ENCODE measurements at regions not wholly inside any gene's neighbourhood (a gene's known extent, or its start where the extent isn't known, plus 50 kb on each side); places are given as distances from the start of the nearest gene placed in this dataset.

- DNase-seq = no peak
Observed at GRCh38 chr7:21030237-21030871, 243.7 kb upstream of the SP8 start.

DNA sequence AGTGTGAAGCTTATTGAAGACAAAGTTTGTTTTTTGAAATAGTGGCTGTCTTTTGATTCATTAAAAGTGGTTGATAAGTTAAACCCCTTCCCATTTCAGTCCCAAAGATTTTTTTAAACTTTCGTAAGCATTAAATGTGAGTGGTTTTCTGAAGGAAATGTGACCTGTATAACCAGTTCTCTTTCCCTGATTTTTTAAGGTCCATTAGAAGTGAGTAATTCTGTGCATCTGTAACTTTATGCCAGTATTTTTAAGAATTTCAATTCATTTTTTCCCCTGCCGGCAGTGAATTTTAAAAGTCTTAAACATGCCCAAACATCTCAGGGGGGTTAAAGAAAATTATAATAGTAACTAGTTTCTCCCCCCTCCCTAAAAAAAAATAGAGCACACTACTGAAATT lies 254.6 kb upstream of the SP8 start:
- DNase-seq = no peak

DNA sequence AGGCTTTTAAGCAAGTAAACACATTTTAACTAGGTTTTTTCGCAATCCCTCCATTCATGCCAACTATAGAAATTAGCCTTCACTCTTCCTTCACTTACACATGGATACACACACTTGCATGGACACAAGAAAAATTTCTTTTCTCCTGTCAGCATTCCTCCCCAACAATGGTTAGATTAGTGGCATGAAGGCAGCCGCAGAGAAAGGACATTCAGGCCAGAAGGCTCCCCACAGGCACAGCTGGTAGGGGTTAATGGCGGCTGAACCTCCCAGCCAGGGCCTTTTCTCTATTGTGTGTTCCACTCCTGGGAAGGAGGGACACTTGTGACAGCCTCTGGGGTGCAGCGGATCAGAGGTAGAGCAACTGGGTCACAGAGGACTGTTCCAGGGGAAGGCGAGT lies 255.0 kb upstream of the SP8 start:
- DNase-seq = no peak

DNA sequence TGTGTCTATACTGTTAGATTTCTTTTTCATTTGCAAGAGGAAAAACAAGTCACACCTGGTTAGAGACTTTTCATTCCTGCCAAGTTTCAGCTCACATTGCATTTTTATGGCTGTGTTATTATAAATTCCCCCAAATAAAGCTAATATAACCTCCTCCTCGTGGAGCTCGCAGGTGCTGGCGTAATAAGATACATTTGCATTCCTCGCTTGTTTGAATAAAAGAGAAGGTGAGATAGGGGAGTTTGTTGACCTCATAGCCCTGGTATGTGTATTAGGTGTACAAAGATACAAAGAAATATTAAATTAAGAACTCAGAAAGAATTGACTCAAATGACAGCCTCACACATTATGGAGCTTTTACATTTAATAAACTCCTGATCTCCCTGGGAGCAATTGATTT lies 257.7 kb upstream of the SP8 start:
- DNase-seq = no peak

- no peak for DNase-seq
Observed at GRCh38 chr7:21044913-21045568, 258.4 kb upstream of the SP8 start.

DNA sequence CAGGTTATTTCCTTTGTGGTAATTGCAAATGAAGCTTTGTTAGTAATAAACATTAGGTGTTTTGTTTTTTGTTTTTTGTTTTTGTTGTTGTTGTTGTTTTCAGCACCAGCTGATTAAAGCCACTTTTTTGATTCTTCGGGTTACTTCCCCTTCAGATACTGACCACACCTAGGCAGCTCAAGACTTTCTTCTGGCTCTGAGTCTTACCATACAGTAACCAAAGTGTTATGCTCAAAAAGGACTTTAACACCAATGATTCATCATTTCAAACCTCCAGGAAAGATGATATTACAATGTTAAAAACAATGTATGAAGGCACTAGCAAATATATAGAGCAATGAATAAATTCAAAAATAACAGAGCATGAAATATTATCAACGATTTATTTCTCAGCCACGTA lies 265.2 kb upstream of the SP8 start:
- DNase-seq = no peak

- no peak for DNase-seq
Observed at GRCh38 chr7:21054427-21055112, 267.9 kb upstream of the SP8 start.

GRCh38 chr7:21059069-21059468 lies 272.4 kb upstream of the SP8 start:
- DNase-seq = no peak

GRCh38 chr7:21063106-21063505 lies 276.4 kb upstream of the SP8 start:
- no peak for DNase-seq

DNA sequence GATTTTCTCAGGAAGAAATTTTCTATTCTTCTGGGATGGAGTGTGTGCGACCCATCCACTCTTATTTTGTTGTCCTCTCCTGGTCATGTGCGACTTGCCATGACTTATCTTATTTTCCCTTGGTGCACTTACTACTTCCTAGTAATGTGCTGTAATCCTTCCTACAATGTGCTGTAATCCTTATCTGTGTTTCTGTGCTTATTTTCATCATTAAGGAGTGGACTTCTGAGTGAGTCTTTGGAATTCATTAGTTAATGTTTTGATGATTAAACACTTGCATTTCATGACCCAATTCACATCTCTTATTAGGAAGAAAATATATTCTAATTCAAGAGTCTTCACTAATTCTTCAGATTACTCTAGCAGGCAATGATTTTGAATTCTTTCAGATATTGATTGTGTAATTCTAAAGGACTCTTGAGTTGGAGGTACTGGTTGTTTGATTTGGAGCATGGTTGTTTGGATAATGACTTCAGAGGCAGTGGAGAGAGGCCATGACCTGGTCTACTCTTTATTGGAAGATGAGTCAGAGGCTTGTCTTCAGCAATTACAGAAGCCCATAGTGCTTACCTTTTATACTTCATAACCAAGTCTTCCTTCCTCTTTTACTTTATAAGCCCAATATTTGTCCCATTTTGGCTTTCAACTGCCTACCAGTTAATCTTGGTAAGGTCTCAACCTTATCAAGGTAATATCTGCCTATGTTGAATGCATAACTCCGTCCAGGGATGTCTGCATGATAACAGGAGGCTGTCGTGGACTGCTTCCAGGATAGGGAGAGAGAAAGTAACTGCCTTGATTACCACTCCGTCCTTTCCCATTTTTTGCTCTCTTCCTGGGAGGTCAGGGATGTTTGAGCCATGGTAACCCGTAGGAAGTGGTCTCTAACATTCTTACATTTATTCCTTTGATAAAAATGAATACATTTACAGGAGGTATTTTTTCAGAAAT lies 278.3 kb upstream of the SP8 start:
- no peak for DNase-seq

GRCh38 chr7:21066221-21066620 lies 279.5 kb upstream of the SP8 start:
- DNase-seq = no peak

- no peak for DNase-seq
Observed at GRCh38 chr7:21067216-21067615, 280.5 kb upstream of the SP8 start.

GRCh38 chr7:21070571-21071090 lies 283.9 kb upstream of the SP8 start:
- DNase-seq = no peak

GRCh38 chr7:21071561-21072501 lies 285.1 kb upstream of the SP8 start:
- DNase-seq = no peak

- DNase-seq = no peak
Observed at GRCh38 chr7:21076054-21076453, 289.4 kb upstream of the SP8 start.

- DNase-seq = no peak
Observed at GRCh38 chr7:21076574-21076973, 289.9 kb upstream of the SP8 start.

- DNase-seq = no peak
Observed at GRCh38 chr7:21077602-21078001, 290.9 kb upstream of the SP8 start.

GRCh38 chr7:21084286-21084685 lies 297.6 kb upstream of the SP8 start:
- no peak for DNase-seq

GRCh38 chr7:21086688-21087087 lies 300.0 kb upstream of the SP8 start:
- DNase-seq = no peak

DNA sequence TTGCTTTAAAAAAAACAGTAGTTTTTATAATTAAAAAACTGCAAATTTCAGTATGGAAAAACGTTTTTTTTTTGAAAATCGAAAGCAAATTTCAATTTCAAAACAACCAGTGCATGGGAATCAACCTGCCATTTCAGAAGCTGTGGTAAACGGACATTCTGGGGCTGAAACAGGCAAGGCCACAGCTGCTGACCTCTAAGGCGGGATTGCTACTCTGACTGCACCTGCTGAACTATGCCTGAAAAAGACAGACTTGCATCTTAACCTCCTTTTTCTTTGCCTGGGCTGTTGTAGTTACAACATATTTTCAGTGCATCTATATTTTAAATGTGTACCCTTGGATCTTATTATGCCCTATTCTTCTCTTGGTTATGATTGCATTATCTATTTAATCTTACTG lies 303.0 kb upstream of the SP8 start:
- DNase-seq = no peak
